B cell (primary cell): ENCODE measurements at regions not wholly inside any gene's neighbourhood (a gene's known extent, or its start where the extent isn't known, plus 50 kb on each side); places are given as distances from the start of the nearest gene placed in this dataset.

Experiments
- ATAC-seq: fragments of 200-7000 bp; cut with Tn5 transposase; one replicate; pipeline ENCODE4 v1.10.0; 2021; ENCODE audit warnings: low read depth, mild to moderate bottlenecking, moderate number of reproducible peaks, moderate library complexity
- CTCF ChIA-PET: fragments of 350-600 bp; sonication (Branson Sonifier 250); formaldehyde crosslinking; loops from one replicate; lab custom pipeline; 2021; ENCODE audit warnings: antibody characterized with exemption, inconsistent platforms; lab: Charles Lee
- POLR2A ChIA-PET: fragments of 350-600 bp; sonication (Branson Sonifier 250); formaldehyde crosslinking; loops from one replicate; lab custom pipeline; 2021; ENCODE audit warnings: antibody characterized with exemption; lab: Charles Lee
- DNase-seq: peaks from one replicate; pipeline ENCODE4 v3.0.0; 2013
- H2AFZ ChIP-seq: 2 replicates; pipeline ENCODE4 v1.6.1; 2012; ENCODE audit warnings: mild to moderate bottlenecking, low read depth, low read length; ENCODE audit not compliant: insufficient read depth, poor library complexity, severe bottlenecking
- H3K27ac ChIP-seq, 2 donors: 1 replicate in 1 of 2; 2 replicates in 1 of 2; pipeline ENCODE4 v1.5.1; 2012 to 2013; ENCODE audit warnings: low read length in 2 of 2, mild to moderate bottlenecking in 2 of 2, moderate library complexity in 1 of 2
- H3K27me3 ChIP-seq, 4 experiments: fragments of 200-600 bp in 1 of 4; sonication (generic) in 1 of 4; replicated peaks in 1 of 4; 1 replicate in 2 of 4; 2 replicates in 2 of 4; pipeline versions ENCODE4 v1.6.1 to v1.7.0; 2013 to 2016; ENCODE audit warnings: low read length in 3 of 4, mild to moderate bottlenecking in 2 of 4, mixed read lengths in 1 of 4, moderate library complexity in 1 of 4; ENCODE audit not compliant: insufficient read depth in 4 of 4, control insufficient read depth in 3 of 4; ENCODE audit errors: control extremely low read depth in 1 of 4
- H3K36me3 ChIP-seq, 2 experiments: replicated peaks in 1 of 2; 1 replicate in 1 of 2; 2 replicates in 1 of 2; pipeline versions ENCODE4 v1.6.1 to v1.7.1; 2013; ENCODE audit warnings: low read length in 1 of 2; ENCODE audit not compliant: insufficient read depth in 2 of 2, control insufficient read depth in 1 of 2; ENCODE audit errors: control extremely low read depth in 1 of 2, extremely low read depth in 1 of 2
- H3K4me1 ChIP-seq, 2 donors: fragments of 200-600 bp in 1 of 2; sonication (generic) in 1 of 2; 1 replicate in 1 of 2; 2 replicates in 1 of 2; pipeline versions ENCODE4 v1.5.1 to v1.6.1; 2013 to 2017; ENCODE audit warnings: low read length in 2 of 2; ENCODE audit not compliant: control insufficient read depth in 2 of 2, insufficient read depth in 2 of 2
- H3K4me2 ChIP-seq: replicated peaks from 2 replicates; pipeline ENCODE3; 2012; ENCODE audit warnings: mild to moderate bottlenecking, low read depth, low read length; ENCODE audit not compliant: poor library complexity, severe bottlenecking
- H3K4me3 ChIP-seq, 5 experiments: fragments of 200-600 bp in 1 of 5; sonication (generic) in 1 of 5; 1 replicate in 3 of 5; 2 replicates in 2 of 5; pipeline versions ENCODE4 v1.5.1 to v1.7.0; 2011 to 2016; ENCODE audit warnings: low read length in 4 of 5, mild to moderate bottlenecking in 4 of 5, low read depth in 2 of 5, control low read depth in 1 of 5, moderate library complexity in 1 of 5; ENCODE audit not compliant: insufficient read depth in 1 of 5; ENCODE audit errors: control extremely low read depth in 1 of 5, extremely low read depth in 1 of 5
- H3K79me2 ChIP-seq: fragments of 200-600 bp; sonication (generic); one replicate; pipeline ENCODE4 v1.6.0; 2016; ENCODE audit warnings: low read length; ENCODE audit not compliant: control insufficient read depth, insufficient read depth
- H3K9ac ChIP-seq: fragments of 200-600 bp; sonication (generic); 2 replicates; pipeline ENCODE4 v1.6.1; 2017; ENCODE audit warnings: mild to moderate bottlenecking, low read length, moderate library complexity
- H3K9me3 ChIP-seq, 3 donors: one replicate each; pipeline versions ENCODE4 v1.6.1 to v1.7.1; 2013; ENCODE audit warnings: low read length in 2 of 3; ENCODE audit not compliant: control insufficient read depth in 2 of 3, insufficient read depth in 1 of 3; ENCODE audit errors: control extremely low read depth in 1 of 3
- H4K20me1 ChIP-seq: 2 replicates; pipeline ENCODE4 v1.6.0; 2012; ENCODE audit warnings: mild to moderate bottlenecking, low read length; ENCODE audit not compliant: insufficient read depth, control insufficient read depth, poor library complexity, severe bottlenecking
- H3K27ac Mint-ChIP-seq: one replicate; pipeline ENCODE4 v1.8.0; 2021; ENCODE audit warnings: mixed read lengths
- H3K27me3 Mint-ChIP-seq: one replicate; pipeline ENCODE4 v1.8.0; 2021; ENCODE audit warnings: mixed read lengths
- H3K4me1 Mint-ChIP-seq: one replicate; pipeline ENCODE4 v1.8.0; 2021; ENCODE audit warnings: mixed read lengths
- H3K4me3 Mint-ChIP-seq: one replicate; pipeline ENCODE4 v1.8.0; 2021; ENCODE audit warnings: mixed read lengths
- H3K9me3 Mint-ChIP-seq: one replicate; pipeline ENCODE4 v1.8.0; 2022; ENCODE audit warnings: mixed read lengths; ENCODE audit not compliant: insufficient read depth
- CTCF ChIP-seq: fragments of 200-600 bp; IDR thresholded peaks from one replicate; pipeline ENCODE4 v1.8.0; 2022; ENCODE audit warnings: antibody characterized with exemption, mild to moderate bottlenecking
- EZH2 ChIP-seq: IDR thresholded peaks from 2 replicates; pipeline ENCODE4 v1.6.1; 2012; ENCODE audit warnings: borderline replicate concordance, low read depth, mild to moderate bottlenecking, moderate library complexity, low read length; ENCODE audit not compliant: insufficient read depth, poor library complexity, severe bottlenecking
- WGBS: methylation state at CpG from one replicate; pipeline ENCODE4 v1.1.5; 2013; ENCODE audit warnings: missing lambda C conversion rate; ENCODE audit not compliant: insufficient coverage; 5-methylcytosine and 5-hydroxymethylcytosine counted together
- intact Hi-C: fragments of 100-400 bp; cut with micrococcal nuclease; formaldehyde crosslinking; loops from one replicate; pipeline ENCODE4 v1.10.0; 2022

- Mint-ChIP-seq H3K4me3 (no peak overlapping the region), H3K27ac (no peak overlapping the region), H3K4me1 (no peaks in the 10 kb centered on the region), H3K9me3 (no peaks in the 10 kb centered on the region), H3K27me3 (peaks cover 41% of the 10 kb centered on the region)
- CTCF ChIA-PET: no interaction called here
- Histone ChIP-seq H3K4me1 (no peaks in the 10 kb centered on the region), H4K20me1 (no peaks in the 10 kb centered on the region), H3K36me3 (no peaks in the 10 kb centered on the region), H2AFZ (no peak overlapping the region), H3K79me2 (no peaks in the 10 kb centered on the region), H3K4me3 (no peak overlapping the region), H3K9ac (no peak overlapping the region), H3K4me2 (no peak overlapping the region), H3K9me3 (no peaks in the 10 kb centered on the region), H3K27ac (no peak overlapping the region), H3K27me3 (peaks cover 0 to 6% (median 0%) of the 10 kb centered on the region in 4 experiments)
- TF ChIP-seq EZH2 (no peak), CTCF (no peak)
- POLR2A ChIA-PET: no interaction called here
- WGBS: 83% methylated on average over 7 of the region's 7 CpGs
- no peak for ATAC-seq
- DNase-seq: no peak
- intact Hi-C loops: no loop called here
Observed at GRCh38 chr17:79433379-79433778, 177.5 kb downstream of the RBFOX3 start.

- intact Hi-C loops: no loop called here
- Histone ChIP-seq H3K4me3 (no peak overlapping the region), H4K20me1 (no peaks in the 10 kb centered on the region), H2AFZ (no peak overlapping the region), H3K79me2 (no peaks in the 10 kb centered on the region), H3K4me1 (no peaks in the 10 kb centered on the region), H3K9ac (no peak overlapping the region), H3K9me3 (no peaks in the 10 kb centered on the region), H3K4me2 (no peak overlapping the region), H3K27ac (no peak overlapping the region), H3K27me3 (peaks cover 0 to 9% (median 0%) of the 10 kb centered on the region in 4 experiments), H3K36me3 (no peaks in the 10 kb centered on the region)
- TF ChIP-seq EZH2: no peak
- no peak for TF ChIP-seq CTCF
- no peak overlapping the region for H3K4me3 Mint-ChIP-seq
- WGBS: 83% methylated on average over 5 of the region's 8 CpGs
- no peaks in the 10 kb centered on the region for H3K9me3 Mint-ChIP-seq
- no peak overlapping the region for H3K27ac Mint-ChIP-seq
- no peaks in the 10 kb centered on the region for H3K4me1 Mint-ChIP-seq
- ChIA-PET POLR2A (no interaction called here), CTCF (interaction anchor here (0.6 kb wide), 1 partner anchor 46 kb away, joined by 4 read pairs; no protein-coding TSS in a partner anchor)
- ATAC-seq (no peak), DNase-seq (no peak)
- H3K27me3 Mint-ChIP-seq: peaks cover 31% of the 10 kb centered on the region
Observed at GRCh38 chr17:79431175-79431574, 179.7 kb downstream of the RBFOX3 start.
